ENCODE measurements at regions not wholly inside any gene's neighbourhood (a gene's known extent, or its start where the extent isn't known, plus 50 kb on each side); places are given as distances from the start of the nearest gene placed in this dataset.

- no peaks in the 10 kb centered on the region for H3K27me3 ChIP-seq
- no peaks in the 10 kb centered on the region for H3K36me3 ChIP-seq
- WGBS, 2 donors, result 74 to 81% methylated on average over 5 of the region's 5 CpGs
Measured at GRCh38 chr2:107621186-107622165, 205.2 kb upstream of the RGPD4 start.

GRCh38 chr2:107622741-107623310 lies 203.9 kb upstream of the RGPD4 start:
- Histone ChIP-seq H3K4me3 (no peak overlapping the region), H3K4me1 (no peaks in the 10 kb centered on the region), H3K27me3 (no peaks in the 10 kb centered on the region), H3K9me3 (peaks cover 0 to 3% (median 0%) of the 10 kb centered on the region in 4 donors), H3K27ac (no peak overlapping the region), H3K36me3 (no peaks in the 10 kb centered on the region)
- DNase-seq (no peak), ATAC-seq (ENCODE audit: low FRiP score in 2 of 2) (no peak)
- 65 to 80% methylated on average over 4 of the region's 4 CpGs for WGBS, 2 donors
- TF ChIP-seq EP300 (IDR thresholded peaks at IDR 0.05) (no peak), CTCF (IDR thresholded peaks at IDR 0.05) (no peak), POLR2A (IDR thresholded peaks at IDR 0.05) (no peak), POLR2AphosphoS5 (IDR thresholded peaks at IDR 0.05) (no peak)

More at GRCh38 chr2:107621186-107622165, 205.2 kb upstream of the RGPD4 start:
- H3K9me3 ChIP-seq, result peaks cover 0 to 3% (median 0%) of the 10 kb centered on the region in 4 donors
- no peak for TF ChIP-seq CTCF (IDR thresholded peaks at IDR 0.05)
- TF ChIP-seq POLR2A (IDR thresholded peaks at IDR 0.05), result no peak
- TF ChIP-seq POLR2AphosphoS5 (IDR thresholded peaks at IDR 0.05), result no peak
- TF ChIP-seq EP300 (IDR thresholded peaks at IDR 0.05), result no peak
- no peak overlapping the region for H3K4me3 ChIP-seq
- DNase-seq (no peak), ATAC-seq (ENCODE audit: low FRiP score in 2 of 2) (no peak)
- no peaks in the 10 kb centered on the region for H3K4me1 ChIP-seq
- no peak overlapping the region for H3K27ac ChIP-seq

GRCh38 chr2:107625982-107626381 lies 200.7 kb upstream of the RGPD4 start:
- H3K27me3 ChIP-seq, result no peaks in the 10 kb centered on the region
- H3K9me3 ChIP-seq, result peaks cover 0 to 3% (median 1%) of the 10 kb centered on the region in 4 donors
- TF ChIP-seq POLR2A (IDR thresholded peaks at IDR 0.05) (no peak), EP300 (IDR thresholded peaks at IDR 0.05) (no peak), CTCF (IDR thresholded peaks at IDR 0.05) (no peak), POLR2AphosphoS5 (IDR thresholded peaks at IDR 0.05) (no peak)

GRCh38 chr2:107627164-107627563 lies 199.5 kb upstream of the RGPD4 start:
- DNase-seq (no peak), ATAC-seq (ENCODE audit: low FRiP score in 2 of 2) (no peak)
- Histone ChIP-seq H3K27ac (no peak overlapping the region), H3K4me1 (no peaks in the 10 kb centered on the region), H3K9me3 (peaks cover 0 to 3% (median 1%) of the 10 kb centered on the region in 4 donors), H3K27me3 (no peaks in the 10 kb centered on the region), H3K36me3 (no peaks in the 10 kb centered on the region), H3K4me3 (no peak overlapping the region)
- 36 to 57% methylated on average over 1 of the region's 1 CpG for WGBS, 2 donors
- TF ChIP-seq POLR2AphosphoS5 (IDR thresholded peaks at IDR 0.05), result no peak
- TF ChIP-seq EP300 (IDR thresholded peaks at IDR 0.05), result no peak
- TF ChIP-seq CTCF (IDR thresholded peaks at IDR 0.05), result no peak

More at GRCh38 chr2:107625982-107626381, 200.7 kb upstream of the RGPD4 start:
- no peak overlapping the region for H3K4me3 ChIP-seq
- H3K27ac ChIP-seq, result no peak overlapping the region
- H3K4me1 ChIP-seq, result no peaks in the 10 kb centered on the region
- DNase-seq (no peak), ATAC-seq (ENCODE audit: low FRiP score in 2 of 2) (no peak)
- H3K36me3 ChIP-seq, result no peaks in the 10 kb centered on the region

Data from upper lobe of left lung (tissue), 6 donors.